ENCODE measurements at regions not wholly inside any gene's neighbourhood (a gene's known extent, or its start where the extent isn't known, plus 50 kb on each side); places are given as distances from the start of the nearest gene placed in this dataset.

- no peak for TF ChIP-seq CTCF (conservative IDR thresholded peaks at IDR 0.05)
- peaks cover 8% of the 10 kb centered on the region for H3K9me3 Mint-ChIP-seq
- no peak overlapping the region for H3K9ac ChIP-seq (ENCODE audit: extremely low read depth, low read length, poor library complexity, severe bottlenecking)
- H3K4me3 Mint-ChIP-seq: no peak overlapping the region
- H3K27me3 ChIP-seq (ENCODE audit: control insufficient read depth, insufficient read depth, low read length, poor library complexity, severe bottlenecking): no peaks in the 10 kb centered on the region
- no peaks in the 10 kb centered on the region for H3K4me1 Mint-ChIP-seq
- no peaks in the 10 kb centered on the region for H3K9me3 ChIP-seq (ENCODE audit: control insufficient read depth, low read length)
- H3K27me3 Mint-ChIP-seq (ENCODE audit: insufficient read depth): no peaks in the 10 kb centered on the region
- no peak overlapping the region for H3K4me3 ChIP-seq (ENCODE audit: low read length)
- H3K27ac Mint-ChIP-seq: no peak overlapping the region
- no peak for DNase-seq
- H3K36me3 ChIP-seq (ENCODE audit: control insufficient read depth, insufficient read depth, low read length): no peaks in the 10 kb centered on the region
- H3K4me1 ChIP-seq (ENCODE audit: control insufficient read depth, insufficient read depth, low read length): no peaks in the 10 kb centered on the region
- H3K27ac ChIP-seq (ENCODE audit: low read depth, low read length): no peak overlapping the region
- no peaks in the 10 kb centered on the region for H3K36me3 Mint-ChIP-seq (ENCODE audit: low read depth)
- WGBS, 2 experiments (ENCODE audit: insufficient coverage in 1 of 2, insufficient read length in 1 of 2): 83 to 100% methylated on average over 1 to 2 of the region's 2 CpGs
Measured at GRCh38 chr13:71087006-71087405, 780.0 kb downstream of the DACH1 start.

DNA sequence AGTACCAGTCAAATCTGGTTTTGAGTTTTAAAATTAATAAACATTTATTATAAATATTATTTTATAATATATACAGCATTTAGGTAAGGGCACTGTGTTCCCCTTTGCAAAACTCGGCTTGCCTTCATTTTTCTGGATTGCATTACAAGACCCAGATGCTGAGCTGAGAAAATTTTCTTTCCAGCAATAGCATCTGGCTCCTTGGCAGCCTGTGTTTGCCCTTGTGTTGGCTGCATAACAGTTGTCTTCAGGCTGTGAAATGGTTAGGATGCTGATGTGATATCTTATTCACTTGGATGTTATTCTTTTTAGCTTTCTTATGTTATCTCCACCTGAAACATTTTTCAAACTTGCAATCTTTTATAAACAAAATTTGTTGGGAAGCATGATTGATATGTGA lies 784.4 kb downstream of the DACH1 start:
- no peak overlapping the region for H3K4me3 Mint-ChIP-seq
- H3K9me3 Mint-ChIP-seq: peaks cover 6% of the 10 kb centered on the region
- TF ChIP-seq CTCF (conservative IDR thresholded peaks at IDR 0.05): no peak
- no peak overlapping the region for H3K27ac Mint-ChIP-seq
- no peak overlapping the region for H3K27ac ChIP-seq (ENCODE audit: low read depth, low read length)
- no peaks in the 10 kb centered on the region for H3K27me3 Mint-ChIP-seq (ENCODE audit: insufficient read depth)
- DNase-seq: no peak
- H3K36me3 Mint-ChIP-seq (ENCODE audit: low read depth): no peaks in the 10 kb centered on the region
- H3K9ac ChIP-seq (ENCODE audit: extremely low read depth, low read length, poor library complexity, severe bottlenecking): no peak overlapping the region
- 89 to 93% methylated on average over 1 of the region's 1 CpG for WGBS, 2 experiments (ENCODE audit: insufficient coverage in 1 of 2, insufficient read length in 1 of 2)
- H3K4me1 ChIP-seq (ENCODE audit: control insufficient read depth, insufficient read depth, low read length): no peaks in the 10 kb centered on the region
- no peaks in the 10 kb centered on the region for H3K9me3 ChIP-seq (ENCODE audit: control insufficient read depth, low read length)
- H3K4me1 Mint-ChIP-seq: no peaks in the 10 kb centered on the region
- H3K27me3 ChIP-seq (ENCODE audit: control insufficient read depth, insufficient read depth, low read length, poor library complexity, severe bottlenecking): no peaks in the 10 kb centered on the region
- no peak overlapping the region for H3K4me3 ChIP-seq (ENCODE audit: low read length)
- no peaks in the 10 kb centered on the region for H3K36me3 ChIP-seq (ENCODE audit: control insufficient read depth, insufficient read depth, low read length)

GRCh38 chr13:71079638-71080037 lies 787.4 kb downstream of the DACH1 start:
- DNase-seq: no peak
- Histone ChIP-seq H3K4me3 (ENCODE audit: low read length) (no peak overlapping the region), H3K27me3 (ENCODE audit: control insufficient read depth, insufficient read depth, low read length, poor library complexity, severe bottlenecking) (no peaks in the 10 kb centered on the region), H3K9ac (ENCODE audit: extremely low read depth, low read length, poor library complexity, severe bottlenecking) (no peak overlapping the region), H3K9me3 (ENCODE audit: control insufficient read depth, low read length) (no peaks in the 10 kb centered on the region), H3K4me1 (ENCODE audit: control insufficient read depth, insufficient read depth, low read length) (no peaks in the 10 kb centered on the region), H3K27ac (ENCODE audit: low read depth, low read length) (no peak overlapping the region), H3K36me3 (ENCODE audit: control insufficient read depth, insufficient read depth, low read length) (no peaks in the 10 kb centered on the region)
- Mint-ChIP-seq H3K27ac (no peak overlapping the region), H3K36me3 (ENCODE audit: low read depth) (no peaks in the 10 kb centered on the region), H3K27me3 (ENCODE audit: insufficient read depth) (no peaks in the 10 kb centered on the region), H3K9me3 (no peaks in the 10 kb centered on the region), H3K4me1 (peaks cover 4% of the 10 kb centered on the region), H3K4me3 (no peak overlapping the region)
- TF ChIP-seq CTCF (conservative IDR thresholded peaks at IDR 0.05): no peak

Measured in endodermal cell (in vitro differentiated cells).